NCI-H345 (cell line): ENCODE measurements at regions not wholly inside any gene's neighbourhood (a gene's known extent, or its start where the extent isn't known, plus 50 kb on each side); places are given as distances from the start of the nearest gene placed in this dataset.
"Not testable (repeated sequence)": the region's sequence is repeated elsewhere in the genome, so short reads cannot be mapped to it uniquely, and the experiment has no call there.

Experiments used
- DNase-seq: peaks from one replicate; lab custom pipeline; 2025; lab: John Stamatoyannopoulos, UW

GRCh38 chr1:67530071-67530470, 99.9 kb upstream of the SERBP1 start:
- DNase-seq = no peak

GRCh38 chr1:67532452-67533216, 102.4 kb upstream of the SERBP1 start:
- DNase-seq = peak; percentile 59

DNA sequence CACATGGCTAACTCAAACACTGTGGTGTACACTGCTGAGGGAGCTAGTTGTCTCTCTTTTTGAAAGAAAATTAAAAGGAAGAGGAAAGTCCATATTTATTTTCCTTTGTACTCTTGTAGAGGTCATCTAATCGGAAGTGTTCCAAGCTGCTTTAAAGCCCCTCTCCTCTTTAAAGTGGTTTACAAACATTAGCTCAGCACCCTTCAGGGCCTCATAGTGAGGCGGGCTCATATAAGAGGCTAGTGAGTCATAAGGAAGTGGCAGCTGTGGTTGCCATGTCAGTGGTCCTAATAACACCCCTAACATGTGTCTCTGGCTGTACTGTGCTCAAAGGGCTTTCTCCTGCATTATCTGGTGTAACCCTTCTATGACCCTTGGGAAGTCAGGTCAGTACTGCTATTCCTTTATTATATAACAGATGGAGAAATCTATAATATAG, 104.4 kb upstream of the SERBP1 start:
- peak; percentile 62 for DNase-seq

- DNase-seq = peak; percentile 25
Observed at GRCh38 chr1:67535474-67535873, 105.3 kb upstream of the SERBP1 start.

- DNase-seq = peak; percentile 23
Observed at GRCh38 chr1:67536957-67537666, 106.9 kb upstream of the SERBP1 start.

GRCh38 chr1:67537667-67538018, 107.4 kb upstream of the SERBP1 start:
- DNase-seq = peak; percentile 42

DNA sequence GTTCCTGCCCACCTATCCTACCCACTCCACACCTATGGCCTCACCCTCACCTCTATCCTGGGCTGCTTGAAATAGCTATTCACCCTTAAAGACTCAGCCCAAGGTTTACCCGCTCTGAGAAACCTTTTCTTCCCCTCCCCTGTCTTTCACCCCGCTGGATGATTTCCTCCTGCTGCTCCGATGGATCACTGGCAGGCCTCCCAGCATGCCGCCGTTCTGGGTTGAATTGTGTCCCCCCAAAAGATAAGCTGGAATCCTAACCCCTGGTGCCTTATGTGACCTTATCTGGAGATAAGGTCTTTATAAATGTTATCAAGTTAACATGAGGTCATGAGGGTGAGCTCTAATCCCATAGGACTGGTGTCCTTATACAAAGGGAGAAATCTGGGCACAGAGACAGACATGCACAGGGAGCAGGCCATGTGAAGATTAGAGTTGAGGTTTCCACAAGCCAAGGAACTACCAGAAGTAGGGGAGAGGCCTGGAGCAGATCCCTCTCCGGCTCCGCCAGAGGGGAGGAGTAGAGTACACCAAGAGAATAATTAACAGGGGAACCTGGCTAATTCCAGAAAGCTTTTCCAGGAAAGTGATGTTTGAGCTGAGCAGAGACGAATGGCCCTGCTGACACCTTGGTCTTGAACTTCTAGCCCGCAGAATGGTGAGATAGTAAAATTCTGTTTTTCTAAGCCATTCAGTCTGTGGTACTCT, 110.0 kb upstream of the SERBP1 start:
- no peak for DNase-seq

- no peak for DNase-seq
Observed at GRCh38 chr1:67540733-67541125, 110.5 kb upstream of the SERBP1 start.

- no peak for DNase-seq
Observed at GRCh38 chr1:67542747-67543146, 112.5 kb upstream of the SERBP1 start.

DNA sequence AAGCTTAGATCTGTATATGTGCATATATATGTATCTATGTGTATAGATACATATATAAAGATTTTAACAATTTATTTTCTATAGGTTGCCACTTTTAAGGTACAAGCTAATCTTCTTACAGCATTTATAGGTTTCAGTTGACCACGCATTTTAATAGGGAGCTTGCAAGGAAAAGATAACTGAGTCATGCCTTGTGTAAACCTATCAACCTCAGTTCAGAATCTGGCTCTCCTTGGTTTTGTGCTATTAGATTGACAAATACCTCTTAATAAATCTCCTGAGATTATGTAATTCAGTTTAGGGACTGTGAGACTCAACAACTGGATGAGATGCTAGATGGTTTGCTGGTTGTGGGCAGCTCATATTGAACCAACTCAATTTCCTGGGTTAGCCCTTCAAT, 114.7 kb upstream of the SERBP1 start:
- no peak for DNase-seq

- DNase-seq = no peak
Observed at GRCh38 chr1:67545364-67545763, 115.2 kb upstream of the SERBP1 start.

DNA sequence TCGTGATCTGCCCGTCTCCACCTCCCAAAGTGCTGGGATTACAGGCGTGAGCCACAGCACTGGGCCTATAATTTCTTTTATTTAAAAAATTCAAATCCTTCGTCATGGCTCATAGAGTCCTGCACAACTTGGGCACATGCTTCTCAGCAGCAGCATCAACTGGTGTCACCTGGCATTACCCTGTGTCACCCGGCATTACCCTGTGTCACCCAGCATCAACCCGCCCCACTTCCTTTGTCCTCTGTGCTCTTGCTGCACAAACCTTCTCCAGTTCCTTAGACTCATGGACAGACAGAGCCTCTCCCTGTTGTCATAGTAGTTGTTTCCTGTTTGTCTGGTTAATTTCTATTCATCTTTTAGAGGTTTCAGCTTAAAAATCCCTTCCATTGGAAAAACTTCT, 121.2 kb upstream of the SERBP1 start:
- no peak for DNase-seq

DNA sequence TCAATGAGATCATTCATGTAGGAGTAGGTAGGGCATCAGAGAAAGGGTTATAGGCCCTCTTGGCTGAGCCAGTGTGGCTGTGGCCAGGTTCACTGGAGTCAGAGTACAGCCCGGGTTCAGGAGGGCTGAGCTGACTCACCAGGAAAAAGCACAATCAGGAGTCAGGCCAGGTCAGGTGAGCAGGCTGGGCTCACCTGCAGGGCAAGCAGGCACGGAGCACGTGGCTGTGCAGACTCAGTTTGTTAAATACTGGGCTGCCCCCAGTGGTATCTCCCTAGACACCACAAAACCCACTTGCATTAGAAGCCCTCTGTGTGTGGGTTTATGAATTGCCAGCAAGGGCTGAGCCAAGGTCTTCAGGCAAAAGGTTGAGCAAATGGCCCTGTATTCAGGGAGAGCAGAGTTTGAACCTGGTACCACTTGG, 122.1 kb upstream of the SERBP1 start:
- DNase-seq = no peak

DNA sequence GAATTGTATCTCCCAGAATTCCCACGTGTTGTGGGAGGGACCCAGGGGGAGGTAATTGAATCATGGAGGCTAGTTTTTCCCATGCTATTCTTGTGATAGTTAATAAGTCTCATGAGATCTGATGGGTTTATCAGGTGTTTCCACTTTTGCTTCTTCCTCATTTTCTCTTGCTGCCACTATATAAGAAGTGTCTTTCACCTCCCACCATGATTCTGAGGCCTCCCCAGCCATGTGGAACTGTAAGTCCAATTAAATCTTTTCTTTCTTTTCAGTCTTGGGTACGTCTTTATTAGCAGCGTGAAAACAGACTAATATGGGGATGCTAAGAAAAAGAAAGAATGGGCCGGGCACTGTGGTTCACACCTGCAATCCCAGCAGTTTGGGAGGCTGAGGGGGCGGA, 124.0 kb upstream of the SERBP1 start:
- DNase-seq = not testable (repeated sequence)

- DNase-seq = no peak
Observed at GRCh38 chr1:67555461-67556296, 125.5 kb upstream of the SERBP1 start.

DNA sequence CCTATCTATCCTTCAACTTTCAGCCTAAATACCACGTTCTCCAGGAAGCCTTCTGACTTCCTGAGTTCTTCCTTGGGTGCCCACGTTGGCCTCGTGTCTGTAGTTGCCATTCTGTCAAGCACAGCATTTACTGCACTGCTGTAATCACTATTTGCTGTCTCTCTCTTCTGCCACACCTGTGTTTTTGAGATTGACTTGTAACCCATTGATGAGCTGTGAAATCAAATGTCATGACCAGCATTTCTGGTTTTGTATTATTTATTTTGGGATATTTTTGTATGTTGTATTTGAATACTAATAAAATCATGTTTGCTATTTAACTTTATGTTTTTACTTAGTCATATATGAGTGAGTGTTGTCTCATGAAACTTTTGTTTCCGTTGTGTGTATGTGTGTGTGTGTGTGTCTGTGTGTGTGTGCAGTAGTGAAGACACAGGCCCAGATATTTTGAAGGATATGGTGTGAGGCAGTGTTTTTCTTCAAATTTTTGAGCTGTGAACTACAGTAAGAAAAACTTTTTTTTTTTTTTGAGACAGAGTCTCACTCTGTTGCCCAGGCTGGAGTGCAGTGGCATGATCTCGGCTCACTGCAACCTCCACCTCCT, 126.2 kb upstream of the SERBP1 start:
- no peak for DNase-seq

DNA sequence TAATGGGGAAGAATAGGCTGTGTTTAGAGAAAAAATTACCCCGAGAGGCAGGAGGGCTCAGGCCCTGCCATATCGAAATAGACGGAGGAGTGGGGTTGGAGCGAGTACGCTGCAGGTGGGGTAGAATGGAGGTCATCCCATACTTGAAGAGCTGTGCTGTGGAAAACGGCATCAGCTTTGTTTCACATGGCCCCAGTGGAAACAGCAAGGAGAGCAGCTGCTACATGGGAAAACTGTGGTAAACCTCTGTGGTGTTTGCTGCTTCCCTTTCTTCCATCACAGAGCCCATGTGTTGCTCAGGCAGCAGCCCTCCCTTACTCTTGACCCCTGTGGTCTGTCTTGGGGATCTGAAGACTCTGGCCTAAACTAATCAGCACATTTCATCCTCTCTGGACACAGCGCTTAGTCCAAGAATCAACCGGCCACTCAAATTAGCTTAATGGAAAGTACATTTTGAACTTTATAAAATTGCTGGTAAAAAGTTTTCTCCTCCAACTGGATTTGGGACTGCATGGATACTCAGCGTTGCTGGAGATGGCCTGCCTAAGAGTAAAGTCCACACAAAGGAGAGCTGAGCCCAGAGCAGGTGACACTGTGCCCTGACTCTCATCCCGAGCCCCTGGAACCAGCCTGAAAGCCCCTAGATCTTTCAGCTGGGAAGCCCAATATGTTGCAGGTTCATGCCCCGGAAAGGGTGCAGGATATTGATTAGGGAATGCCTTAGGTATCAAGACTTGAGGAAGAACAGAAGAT, 127.1 kb upstream of the GADD45A start:
- no peak for DNase-seq

- no peak for DNase-seq
Observed at GRCh38 chr1:67558449-67559193, 126.4 kb upstream of the GADD45A start.

- no peak for DNase-seq
Observed at GRCh38 chr1:67559222-67559700, 125.7 kb upstream of the GADD45A start.
